ENCODE measurements at regions not wholly inside any gene's neighbourhood (a gene's known extent, or its start where the extent isn't known, plus 50 kb on each side); places are given as distances from the start of the nearest gene placed in this dataset.
"Not testable (repeated sequence)": the region's sequence is repeated elsewhere in the genome, so short reads cannot be mapped to it uniquely, and the experiment has no call there.

DNA sequence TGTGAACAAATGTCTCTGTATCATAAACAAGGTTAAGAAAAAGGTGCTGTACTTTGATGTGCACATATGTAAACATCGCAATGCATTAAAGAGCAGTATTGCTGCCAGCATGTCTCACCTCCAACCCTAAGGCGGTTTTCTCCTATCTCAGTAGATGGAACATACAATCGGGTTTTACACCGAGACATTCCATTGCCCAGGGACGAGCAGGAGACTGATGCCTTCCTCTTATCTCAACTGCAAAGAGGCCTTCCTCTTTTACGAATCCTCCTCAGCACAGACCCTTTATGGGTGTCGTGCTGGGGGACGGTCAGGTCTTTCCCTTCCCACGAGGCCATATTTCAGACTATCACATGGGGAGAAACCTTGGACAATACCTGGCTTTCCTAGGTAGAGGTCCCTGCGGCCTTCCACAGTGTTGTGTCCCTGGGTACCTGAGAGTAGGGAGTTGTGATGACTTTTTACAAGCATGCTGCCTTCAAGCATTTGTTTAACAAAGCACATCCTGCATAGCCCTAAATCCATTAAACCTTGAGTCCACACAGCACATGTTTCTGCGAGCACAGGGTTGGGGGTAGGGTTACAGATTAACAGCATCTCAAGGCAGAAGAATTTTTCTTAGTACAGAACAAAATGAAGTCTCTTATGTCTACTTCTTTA is 1411.2 kb downstream of the EFNA5 start:
- H3K4me3 Mint-ChIP-seq, H3K4me1 Mint-ChIP-seq, ATAC-seq, H3K27ac Mint-ChIP-seq, DNase-seq, H3K9me3 Mint-ChIP-seq, H3K36me3 Mint-ChIP-seq, POLR2A ChIA-PET, H3K27me3 Mint-ChIP-seq: not testable (repeated sequence)

DNA sequence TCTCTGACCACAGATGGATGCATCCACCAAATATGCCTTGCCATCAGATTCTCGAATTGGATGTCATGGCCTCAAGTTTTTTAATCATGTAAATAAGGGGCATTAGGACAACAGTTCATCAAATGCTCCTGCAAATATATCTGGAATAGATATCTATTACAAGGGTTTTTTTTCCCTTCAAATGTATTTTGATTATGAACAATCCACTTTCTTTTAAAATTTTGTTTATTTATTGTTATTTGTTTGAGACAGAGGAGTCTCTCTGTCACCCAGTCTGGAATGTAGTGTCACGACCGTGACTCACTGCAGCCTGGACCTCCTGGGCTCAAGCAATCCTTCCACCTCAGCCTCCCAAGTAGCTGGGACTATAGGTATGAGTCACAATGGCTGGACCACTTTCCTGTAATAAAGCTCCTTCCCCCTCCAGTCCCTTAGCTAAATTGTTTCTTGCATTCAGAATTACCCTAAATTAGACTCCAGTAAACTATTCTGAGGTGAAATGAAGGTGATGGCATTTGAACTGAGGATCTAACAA is 1412.1 kb downstream of the EFNA5 start:
- Mint-ChIP-seq H3K9me3 (peaks cover 0 to 9% (median 3%) of the 10 kb centered on the region in 9 donors), H3K36me3 (no peaks in the 10 kb centered on the region), H3K27me3 (no peaks in the 10 kb centered on the region), H3K4me3 (no peak overlapping the region), H3K27ac (no peak overlapping the region), H3K4me1 (no peaks in the 10 kb centered on the region)
- no peak for DNase-seq
- POLR2A ChIA-PET, result no interaction called here
- no peak for ATAC-seq

DNA sequence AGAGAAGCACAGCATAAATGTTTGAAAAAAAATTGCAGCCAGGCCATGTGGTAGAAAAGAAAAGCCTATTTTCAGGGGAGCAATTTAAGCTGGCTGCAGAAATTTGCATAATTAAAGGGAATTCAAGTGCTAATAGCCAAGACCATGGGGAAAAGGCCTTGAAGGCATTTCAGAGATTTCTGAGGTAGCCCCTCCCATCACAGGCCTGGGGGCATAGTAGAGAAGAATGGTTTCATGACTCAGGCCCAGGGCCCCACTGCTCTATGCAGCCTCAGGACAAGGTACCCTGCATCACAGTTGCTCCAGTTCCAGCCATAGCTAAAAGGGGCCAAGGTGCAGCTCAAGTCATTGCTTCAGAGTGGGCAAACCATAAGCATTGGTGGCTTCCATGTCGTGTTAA is 1416.0 kb downstream of the EFNA5 start:
- H3K4me3 Mint-ChIP-seq, result no peak overlapping the region
- ATAC-seq, result no peak
- no peak overlapping the region for H3K27ac Mint-ChIP-seq
- H3K36me3 Mint-ChIP-seq, result no peaks in the 10 kb centered on the region
- no peak for DNase-seq
- peaks cover 0 to 12% (median 1%) of the 10 kb centered on the region in 9 donors for H3K9me3 Mint-ChIP-seq
- H3K4me1 Mint-ChIP-seq, result no peaks in the 10 kb centered on the region
- POLR2A ChIA-PET, result no interaction called here
- no peaks in the 10 kb centered on the region for H3K27me3 Mint-ChIP-seq

DNA sequence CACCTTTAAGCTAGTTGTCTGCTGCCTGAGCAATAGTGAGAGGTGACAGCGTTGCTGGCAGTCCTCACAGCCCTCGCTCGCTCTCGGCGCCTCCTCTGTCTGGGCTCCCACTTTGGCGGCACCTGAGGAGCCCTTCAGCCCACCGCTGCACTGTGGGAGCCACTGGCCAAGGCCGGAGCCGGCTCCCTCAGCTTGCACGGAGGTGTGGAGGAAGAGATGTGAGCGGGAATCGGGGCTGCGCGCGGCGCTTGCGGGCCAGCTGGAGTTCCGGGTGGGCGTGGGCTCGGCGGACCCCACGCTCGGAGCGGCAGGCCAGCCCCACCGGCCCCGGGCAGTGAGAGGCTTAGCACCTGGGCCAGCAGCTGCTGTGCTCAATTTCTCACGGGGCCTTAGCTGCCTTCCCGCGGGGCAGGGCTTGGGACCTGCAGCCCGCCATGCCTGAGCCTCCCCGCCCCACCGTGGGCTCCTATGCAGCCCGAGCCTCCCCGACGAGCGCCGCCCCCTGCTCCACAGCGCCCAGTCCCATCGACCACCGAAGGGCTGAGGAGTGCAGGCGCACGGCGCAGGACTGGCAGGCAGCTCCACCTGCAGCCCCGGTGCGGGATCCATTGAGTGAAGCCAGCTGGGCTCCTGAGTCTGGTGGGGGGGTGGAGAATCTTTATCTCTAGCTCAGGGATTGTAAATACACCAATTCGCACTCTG is 1424.5 kb downstream of the EFNA5 start:
- H3K4me1 Mint-ChIP-seq, DNase-seq, H3K27ac Mint-ChIP-seq, H3K4me3 Mint-ChIP-seq, H3K27me3 Mint-ChIP-seq, POLR2A ChIA-PET, H3K36me3 Mint-ChIP-seq, ATAC-seq: not testable (repeated sequence)
- peaks cover 0 to 22% (median 2%) of the 10 kb centered on the region in 9 donors for H3K9me3 Mint-ChIP-seq

DNA sequence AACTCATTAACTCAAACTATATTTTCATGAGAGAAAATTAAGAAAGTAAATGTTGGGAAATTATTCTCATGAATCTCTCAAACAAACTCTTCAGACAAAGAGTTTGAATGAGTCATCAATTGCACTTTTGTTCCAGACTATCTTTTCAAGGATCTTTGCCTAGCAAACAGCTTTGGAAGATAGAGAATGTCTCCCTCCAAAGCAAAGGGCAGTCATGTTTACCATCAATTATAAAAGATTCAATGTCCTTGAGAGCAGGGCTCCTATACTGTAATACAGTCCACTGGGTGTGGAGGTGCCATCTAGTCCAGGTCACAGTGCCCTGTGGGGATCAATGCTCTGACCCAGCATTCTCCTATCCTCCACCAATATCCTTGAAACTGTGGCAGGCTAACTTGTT is 1429.3 kb downstream of the EFNA5 start:
- Mint-ChIP-seq H3K27me3 (no peaks in the 10 kb centered on the region), H3K27ac (no peak overlapping the region), H3K4me1 (no peaks in the 10 kb centered on the region), H3K4me3 (no peak overlapping the region), H3K9me3 (peaks cover 0 to 20% (median 0%) of the 10 kb centered on the region in 9 donors), H3K36me3 (peaks cover 0 to 4% (median 0%) of the 10 kb centered on the region in 3 donors)
- DNase-seq (no peak), ATAC-seq (no peak)
- POLR2A ChIA-PET, result no interaction called here

DNA sequence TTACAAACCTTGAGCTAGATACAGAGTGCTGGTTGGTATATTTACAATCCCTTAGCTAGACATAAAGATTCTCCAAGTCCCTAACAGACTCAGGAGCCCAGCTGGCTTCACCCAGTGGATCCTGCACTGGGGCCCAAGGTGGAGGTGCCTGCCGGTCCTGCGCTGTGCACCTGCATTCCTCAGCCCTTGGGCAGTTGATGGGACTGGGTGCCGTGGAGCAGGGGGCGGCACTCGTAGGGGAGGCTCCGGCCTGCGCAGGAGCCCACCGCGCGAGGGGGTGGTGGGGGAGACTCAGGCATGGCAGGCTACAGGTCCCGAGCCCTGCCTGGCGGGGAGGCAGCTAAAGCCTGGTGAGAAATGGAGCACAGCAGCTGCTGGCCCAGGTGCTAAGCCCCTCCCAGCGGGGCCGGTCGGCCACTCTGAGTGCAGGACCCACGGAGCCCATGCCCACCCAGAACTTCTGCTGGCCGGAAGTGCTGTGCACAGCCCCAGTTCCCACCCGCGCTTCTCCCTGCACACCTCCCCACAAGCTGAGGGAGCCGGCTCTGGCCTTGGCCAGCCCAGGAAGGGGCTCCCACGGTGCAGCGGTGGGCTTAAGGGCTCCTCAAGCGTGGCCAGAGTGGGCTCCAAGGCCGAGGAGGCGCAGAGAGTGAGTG is 1464.7 kb downstream of the EFNA5 start:
- no peaks in the 10 kb centered on the region for H3K36me3 Mint-ChIP-seq
- no peaks in the 10 kb centered on the region for H3K4me1 Mint-ChIP-seq
- peak in 1 of 10 donors; percentile 56 for DNase-seq
- no peak overlapping the region for H3K27ac Mint-ChIP-seq
- ATAC-seq, result no peak
- H3K4me3 Mint-ChIP-seq, result no peak overlapping the region
- H3K27me3 Mint-ChIP-seq, result no peaks in the 10 kb centered on the region
- peaks cover 0 to 26% (median 5%) of the 10 kb centered on the region in 9 donors for H3K9me3 Mint-ChIP-seq
- POLR2A ChIA-PET, result no interaction called here

DNA sequence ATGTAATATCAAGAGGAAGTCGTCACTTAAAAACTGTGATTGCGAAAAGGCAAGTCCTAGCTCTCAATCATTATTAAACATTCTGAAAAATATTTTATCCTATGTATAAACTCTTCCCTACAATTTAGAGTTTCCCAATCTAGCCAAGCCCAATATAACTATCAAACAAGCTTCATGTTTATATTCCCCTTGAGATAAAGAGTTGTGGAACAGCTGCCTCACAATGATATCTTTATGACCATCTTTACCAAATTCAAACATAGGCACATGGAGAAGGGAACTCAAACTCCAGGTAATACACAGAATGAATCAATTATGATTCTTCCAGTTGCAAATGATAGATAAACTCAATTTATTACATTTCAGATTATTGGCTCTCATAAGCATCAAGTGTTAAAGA is 1468.7 kb downstream of the EFNA5 start:
- no peak overlapping the region for H3K27ac Mint-ChIP-seq
- H3K4me3 Mint-ChIP-seq, result no peak overlapping the region
- no peak for ATAC-seq
- no peak for DNase-seq
- peaks cover 0 to 14% (median 5%) of the 10 kb centered on the region in 9 donors for H3K9me3 Mint-ChIP-seq
- H3K27me3 Mint-ChIP-seq, result no peaks in the 10 kb centered on the region
- H3K4me1 Mint-ChIP-seq, result no peaks in the 10 kb centered on the region
- POLR2A ChIA-PET, result no interaction called here
- no peaks in the 10 kb centered on the region for H3K36me3 Mint-ChIP-seq

DNA sequence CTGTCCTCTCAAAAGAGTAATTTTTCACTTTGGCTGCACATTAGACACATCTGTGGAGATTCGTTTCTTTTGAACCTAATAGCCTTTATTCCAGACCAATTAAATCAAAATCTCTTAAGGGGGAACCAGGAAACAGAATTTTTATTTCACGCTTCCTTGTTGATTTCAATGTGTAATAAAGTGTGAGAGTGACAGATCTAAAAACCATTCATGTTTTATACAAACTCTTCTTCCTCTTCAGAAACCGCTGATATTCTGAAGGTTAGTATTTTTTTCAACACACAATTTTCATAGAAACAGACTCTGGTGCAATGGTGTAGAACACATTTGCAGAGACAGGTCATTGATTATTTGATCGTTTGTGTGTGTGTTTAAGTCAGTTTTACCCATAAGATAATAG is 1469.8 kb downstream of the EFNA5 start:
- Mint-ChIP-seq H3K9me3 (peaks cover 0 to 24% (median 8%) of the 10 kb centered on the region in 9 donors), H3K4me3 (no peak overlapping the region)
- POLR2A ChIA-PET, result no interaction called here

DNA sequence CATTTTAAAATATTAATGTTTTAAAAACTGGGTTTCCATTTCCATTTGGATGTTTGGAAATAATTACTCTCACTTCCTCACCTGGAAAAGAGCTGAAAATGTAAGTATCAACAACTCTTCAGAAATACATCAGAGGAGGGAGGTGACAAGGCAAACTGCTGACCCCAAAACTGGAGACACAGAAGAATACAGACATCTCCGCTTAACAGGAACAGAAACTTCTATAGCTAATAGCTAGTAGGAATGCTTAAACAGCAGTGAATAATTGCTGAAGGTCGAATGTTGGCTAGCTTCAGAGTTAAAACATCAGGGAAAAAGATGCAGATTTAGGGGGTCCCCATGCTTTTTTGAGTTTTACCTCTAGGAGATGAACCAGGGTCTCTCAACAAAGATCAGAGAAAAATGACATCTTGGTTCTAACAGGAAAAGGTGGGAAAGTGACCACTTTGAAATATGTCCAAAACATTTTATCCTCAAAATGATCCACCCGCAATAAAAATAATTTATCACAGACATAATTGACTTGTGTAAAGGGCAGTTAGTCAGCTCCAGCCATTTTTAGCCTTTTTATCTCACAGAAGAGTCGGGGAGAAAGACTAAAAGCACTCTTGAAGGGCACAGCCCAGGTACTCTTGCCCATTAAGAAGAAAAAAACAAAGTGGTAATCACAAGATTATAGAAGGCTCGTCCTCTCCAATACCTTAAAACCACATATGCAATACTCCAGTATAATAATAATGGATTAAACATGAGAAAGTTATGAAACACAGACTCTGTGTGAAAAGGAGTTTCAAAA is 1474.9 kb downstream of the EFNA5 start:
- DNase-seq (no peak), ATAC-seq (no peak)
- Mint-ChIP-seq H3K27ac (no peak overlapping the region), H3K27me3 (no peaks in the 10 kb centered on the region), H3K9me3 (peaks cover 0 to 26% (median 2%) of the 10 kb centered on the region in 9 donors), H3K4me1 (no peaks in the 10 kb centered on the region), H3K36me3 (no peaks in the 10 kb centered on the region), H3K4me3 (no peak overlapping the region)
- POLR2A ChIA-PET, result no interaction called here

More for the DNA sequence above, 1469.8 kb downstream of the EFNA5 start:
- Mint-ChIP-seq H3K4me1 (no peaks in the 10 kb centered on the region), H3K27me3 (no peaks in the 10 kb centered on the region), H3K36me3 (no peaks in the 10 kb centered on the region), H3K27ac (no peak overlapping the region)
- ATAC-seq (no peak), DNase-seq (no peak)

DNA sequence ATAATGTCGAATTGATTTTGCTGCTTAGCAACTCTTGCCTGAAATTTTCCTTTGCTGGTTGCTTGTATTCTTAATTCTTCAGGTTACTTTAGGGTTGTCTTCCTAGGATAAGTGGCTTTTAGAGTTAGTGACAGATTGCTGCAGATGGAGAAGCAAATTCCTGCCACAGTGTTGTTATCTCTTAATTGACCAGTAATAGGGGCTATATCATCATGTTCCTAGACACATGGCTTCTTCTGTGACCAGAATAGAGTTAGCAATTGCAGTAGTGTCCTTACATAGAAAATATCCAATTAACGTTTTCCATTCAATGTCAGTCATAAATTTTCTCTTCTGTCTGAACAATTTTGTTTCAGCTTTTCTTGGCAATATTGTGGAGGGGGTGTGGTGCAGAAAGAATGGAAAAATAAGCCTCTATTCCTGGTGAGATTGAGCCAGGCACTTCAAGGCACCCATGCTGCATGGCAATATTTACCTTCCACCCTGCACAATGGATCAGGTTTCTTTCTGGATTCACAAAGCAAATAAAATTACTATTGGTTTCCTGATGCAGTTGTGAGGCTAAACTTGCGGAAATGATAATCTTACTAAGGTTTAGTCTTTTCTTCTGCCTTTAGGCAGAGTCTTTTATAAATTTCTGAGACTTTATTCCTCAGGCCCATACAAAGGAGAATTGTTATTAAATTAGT is 1481.5 kb downstream of the EFNA5 start:
- POLR2A ChIA-PET, result no interaction called here
- no peaks in the 10 kb centered on the region for H3K36me3 Mint-ChIP-seq
- H3K27ac Mint-ChIP-seq, result no peak overlapping the region
- DNase-seq, result no peak
- H3K4me3 Mint-ChIP-seq, result no peak overlapping the region
- H3K9me3 Mint-ChIP-seq, result peaks cover 0 to 23% (median 8%) of the 10 kb centered on the region in 9 donors
- no peak for ATAC-seq
- H3K27me3 Mint-ChIP-seq, result no peaks in the 10 kb centered on the region
- H3K4me1 Mint-ChIP-seq, result no peaks in the 10 kb centered on the region

DNA sequence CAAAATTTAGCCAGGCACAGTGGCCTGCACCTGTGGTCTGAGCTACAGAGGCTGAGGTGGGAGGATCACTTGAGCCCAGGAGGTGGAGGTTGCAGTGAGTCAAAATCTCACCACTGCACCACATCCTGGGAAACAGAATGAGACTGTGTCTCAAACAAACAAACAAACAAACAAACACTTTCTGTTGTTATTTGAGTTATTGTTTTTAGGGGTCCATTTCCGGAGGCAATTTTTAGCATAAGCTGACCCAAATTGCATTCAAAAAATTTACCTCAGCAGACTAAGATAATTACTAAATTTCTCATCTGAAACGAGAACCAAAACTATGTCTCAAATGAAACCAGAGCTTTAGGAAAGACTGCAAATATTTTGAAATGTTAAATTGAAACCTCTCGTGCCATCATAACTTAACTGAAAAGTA is 1485.1 kb downstream of the EFNA5 start:
- Mint-ChIP-seq H3K27me3 (no peaks in the 10 kb centered on the region), H3K4me3 (no peak overlapping the region), H3K36me3 (no peaks in the 10 kb centered on the region), H3K9me3 (peaks cover 0 to 17% (median 6%) of the 10 kb centered on the region in 9 donors), H3K4me1 (no peaks in the 10 kb centered on the region), H3K27ac (no peak overlapping the region)
- no peak for ATAC-seq
- no peak for DNase-seq
- POLR2A ChIA-PET, result no interaction called here

DNA sequence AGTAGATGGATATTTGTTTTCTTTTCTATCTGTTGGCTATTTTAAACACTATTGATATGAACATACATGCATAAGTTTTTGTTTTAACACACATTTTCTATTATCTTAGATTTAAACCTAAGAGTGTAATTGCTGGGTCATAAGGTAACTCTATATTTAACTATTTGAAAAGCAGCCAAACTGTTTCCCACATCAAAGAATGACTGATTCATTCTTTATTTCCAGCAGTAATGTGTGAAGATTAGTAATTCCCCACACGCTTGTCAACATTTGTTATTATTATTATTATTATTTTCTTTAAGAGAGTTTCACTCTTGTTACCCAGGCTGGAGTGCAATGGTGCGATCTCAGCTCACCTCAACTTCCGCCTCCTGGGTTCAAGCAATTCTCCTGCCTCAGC is 1495.8 kb downstream of the EFNA5 start:
- ATAC-seq, result no peak
- POLR2A ChIA-PET, result no interaction called here
- H3K36me3 Mint-ChIP-seq, result peaks cover 0 to 11% (median 0%) of the 10 kb centered on the region in 3 donors
- H3K9me3 Mint-ChIP-seq, result peaks cover 0 to 31% (median 9%) of the 10 kb centered on the region in 9 donors
- DNase-seq, result no peak
- no peaks in the 10 kb centered on the region for H3K27me3 Mint-ChIP-seq
- no peak overlapping the region for H3K27ac Mint-ChIP-seq
- H3K4me3 Mint-ChIP-seq, result no peak overlapping the region
- H3K4me1 Mint-ChIP-seq, result no peaks in the 10 kb centered on the region

Data from naive thymus-derived CD8-positive, alpha-beta T cell (primary cell).